Urothelium cell line (cell line): ENCODE measurements at regions not wholly inside any gene's neighbourhood (a gene's known extent, or its start where the extent isn't known, plus 50 kb on each side); places are given as distances from the start of the nearest gene placed in this dataset.

Experiments
- DNase-seq: peaks from one replicate; pipeline ENCODE4 v3.0.0; 2011; ENCODE audit warnings: low spot score, mixed read lengths
- FAIRE-seq: peaks from 2 replicates; lab custom pipeline; 2011; peaks lifted over from hg19 to GRCh38; lab: Jason Lieb, UNC

DNA sequence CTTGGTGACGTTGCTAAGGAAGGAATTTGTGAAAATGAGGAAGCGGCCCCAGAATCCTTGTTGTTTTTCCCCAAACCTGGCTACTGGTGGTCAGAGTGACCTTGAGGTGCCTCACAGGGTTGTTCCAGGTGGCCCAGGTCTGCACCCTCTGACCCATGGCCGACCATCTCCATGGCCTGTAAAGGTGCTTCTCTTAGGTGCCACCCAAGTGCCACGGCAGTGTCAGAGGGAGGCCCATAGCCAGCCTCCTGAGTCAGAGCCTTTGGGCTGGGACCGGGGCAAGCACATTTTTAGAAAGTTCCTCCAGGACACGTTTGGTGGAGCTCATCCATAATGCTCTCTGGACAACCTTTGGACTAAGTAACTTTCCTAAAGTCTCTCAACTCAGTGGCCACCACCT, 83.9 kb upstream of the IRS2 start:
- DNase-seq = no peak
- no peak for FAIRE-seq

GRCh38 chr13:109869312-109870237, 83.2 kb upstream of the IRS2 start:
- peak; percentile 61 for DNase-seq
- no peak for FAIRE-seq

DNA sequence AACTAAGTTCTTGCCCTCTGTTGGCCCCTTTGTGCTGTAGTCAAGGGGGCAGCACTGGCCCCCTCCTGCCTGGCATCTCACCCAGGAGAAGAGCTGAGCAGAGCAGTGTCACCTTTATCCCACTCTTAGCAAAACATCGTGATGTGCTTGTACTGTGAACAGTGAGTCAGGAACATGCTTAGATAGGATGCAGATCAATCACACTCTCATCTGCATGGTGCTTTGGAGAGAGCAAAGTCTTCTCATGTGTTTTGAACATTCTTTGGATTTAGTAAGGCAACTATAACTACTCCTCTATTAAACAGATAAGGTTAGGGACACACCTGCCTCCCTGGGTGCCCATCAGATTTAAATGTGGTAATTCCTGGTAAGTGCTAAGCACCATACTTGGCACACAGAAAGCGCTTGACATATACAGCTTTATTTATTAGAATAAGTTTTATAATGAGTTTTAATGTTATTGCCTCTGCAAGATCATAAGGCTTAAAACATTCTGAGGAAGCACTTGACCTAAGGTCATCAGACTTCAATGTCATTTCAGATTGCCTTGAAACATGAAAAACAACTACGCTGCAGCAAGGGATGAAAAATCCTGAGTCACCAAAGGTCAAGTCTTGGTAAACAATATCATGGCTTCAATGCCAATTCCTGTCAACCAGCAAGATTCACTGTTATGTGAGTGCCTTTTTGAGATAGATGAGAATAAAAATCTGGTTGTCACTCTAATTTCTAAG, 82.4 kb upstream of the IRS2 start:
- DNase-seq (no peak), FAIRE-seq (no peak)

- no peak for FAIRE-seq
- DNase-seq = no peak
These were observed 81.4 kb upstream of the IRS2 start for GRCh38 chr13:109867766-109868165.

DNA sequence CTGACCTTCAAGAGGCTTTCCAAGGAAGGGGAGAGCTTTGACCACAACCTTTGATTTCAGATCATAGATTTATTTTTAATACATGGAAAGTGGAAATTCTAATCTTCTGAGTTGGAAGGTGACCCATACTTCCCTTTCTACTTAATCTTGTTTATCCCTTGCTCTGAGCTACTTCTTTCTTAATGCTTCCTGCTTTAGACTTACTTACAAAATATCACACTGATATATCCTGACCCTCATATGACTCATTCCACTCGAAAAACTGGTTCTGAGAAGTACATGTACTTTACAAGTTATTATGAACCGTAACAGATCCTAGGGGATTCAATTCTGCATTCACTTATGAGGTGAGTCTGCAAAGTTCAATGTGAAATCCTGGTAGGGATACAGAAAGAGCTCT, 76.2 kb upstream of the IRS2 start:
- DNase-seq (no peak), FAIRE-seq (no peak)

DNA sequence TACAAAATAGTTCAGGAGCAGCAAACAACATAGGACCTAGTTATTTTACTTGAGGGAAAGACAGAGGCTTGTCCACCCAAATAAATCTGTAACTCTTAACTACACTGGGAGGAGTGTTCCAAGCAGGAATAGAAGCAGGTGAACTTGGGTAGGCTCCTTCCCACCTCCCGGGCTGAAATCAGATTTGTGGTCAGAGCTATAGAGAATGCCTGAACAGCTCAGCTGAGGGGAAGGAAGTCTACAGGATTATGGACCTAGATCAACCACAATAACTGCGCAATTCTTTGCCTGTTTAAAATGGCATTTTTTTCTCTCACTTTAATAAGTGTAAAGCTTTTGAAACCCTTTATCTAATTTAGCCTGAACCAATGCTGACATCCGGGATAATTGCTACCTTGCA, 73.5 kb upstream of the IRS2 start:
- DNase-seq = no peak
- no peak for FAIRE-seq

DNA sequence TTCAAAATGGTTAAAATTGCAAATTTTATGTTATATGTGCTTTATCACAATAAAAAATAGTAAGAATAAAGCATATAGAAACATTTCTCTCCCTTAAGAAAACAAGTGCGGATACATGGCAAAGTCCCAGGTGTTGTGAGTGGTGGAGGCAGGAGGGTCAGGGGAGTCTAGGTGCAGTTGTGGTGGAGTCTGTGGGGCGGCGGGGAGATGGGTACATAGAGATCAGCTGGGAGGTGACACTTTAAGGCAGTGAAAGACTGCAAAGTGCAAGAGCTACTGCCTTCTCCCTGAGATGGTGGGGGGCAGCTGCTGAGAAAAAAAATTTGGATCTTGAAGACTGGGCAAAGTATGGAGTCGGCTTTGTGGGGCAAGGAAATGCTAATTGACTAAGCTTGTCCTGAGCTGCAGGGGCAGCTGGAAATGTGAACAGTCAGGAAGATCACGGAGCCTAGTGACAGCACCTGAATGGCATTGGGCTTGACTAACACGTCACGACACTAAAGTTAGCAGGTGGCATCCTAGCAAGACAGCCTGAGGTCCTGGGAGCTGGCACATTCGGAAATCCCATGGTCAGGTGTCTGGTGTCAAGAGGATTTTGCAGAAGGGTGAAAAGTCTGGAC, 72.9 kb upstream of the IRS2 start:
- no peak for FAIRE-seq
- no peak for DNase-seq

GRCh38 chr13:109858319-109858718, 71.9 kb upstream of the IRS2 start:
- DNase-seq = no peak
- no peak for FAIRE-seq

GRCh38 chr13:109857803-109858202, 71.4 kb upstream of the IRS2 start:
- FAIRE-seq (no peak), DNase-seq (no peak)

- FAIRE-seq (no peak), DNase-seq (no peak)
These were observed 70.9 kb upstream of the IRS2 start for GRCh38 chr13:109857325-109857724.

DNA sequence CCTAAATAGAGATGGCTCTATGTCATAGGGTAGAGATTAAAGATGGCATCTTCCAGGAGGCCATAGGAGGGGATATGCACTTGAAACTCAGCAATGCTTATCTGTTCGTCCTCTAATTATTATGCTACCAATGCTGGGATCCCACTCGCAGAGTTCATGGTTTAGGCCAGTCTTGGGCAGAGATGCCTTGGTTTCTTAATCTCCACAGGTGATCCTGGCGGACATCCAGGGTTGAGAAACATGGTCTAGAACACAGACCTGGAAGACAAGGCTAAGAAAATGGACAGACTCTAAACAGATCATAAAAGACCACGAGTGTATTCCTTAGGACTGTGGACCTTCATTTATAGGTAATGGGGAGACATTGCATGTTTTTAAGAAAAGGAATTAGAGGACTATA, 70.0 kb upstream of the IRS2 start:
- DNase-seq = no peak
- FAIRE-seq = no peak

- DNase-seq (no peak), FAIRE-seq (no peak)
These were observed 66.8 kb upstream of the IRS2 start for GRCh38 chr13:109853153-109853552.

DNA sequence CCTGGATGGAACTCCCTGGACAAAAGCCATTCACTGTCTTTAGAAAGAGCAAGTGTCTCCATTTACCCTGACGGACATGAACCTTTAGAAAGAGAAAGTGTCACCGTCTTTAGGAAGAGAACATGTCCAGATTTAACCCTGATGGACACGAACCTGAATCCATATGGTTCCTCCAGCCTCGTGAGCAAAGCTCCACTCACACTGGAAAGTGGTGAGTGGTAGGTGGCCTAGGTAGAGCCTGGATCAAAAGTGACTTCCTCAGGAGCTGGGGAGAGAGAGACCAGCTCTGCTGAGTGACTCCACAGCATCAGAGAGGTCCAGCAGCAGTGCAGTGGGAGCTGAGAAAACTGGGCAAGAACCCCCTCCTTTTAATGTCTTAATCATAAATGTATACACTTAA, 59.8 kb upstream of the IRS2 start:
- no peak for DNase-seq
- no peak for FAIRE-seq

- no peak for FAIRE-seq
- DNase-seq = peak; percentile 32
These were observed 58.0 kb upstream of the IRS2 start for GRCh38 chr13:109844396-109844795.

GRCh38 chr13:109843695-109844094, 57.3 kb upstream of the IRS2 start:
- DNase-seq (no peak), FAIRE-seq (no peak)

DNA sequence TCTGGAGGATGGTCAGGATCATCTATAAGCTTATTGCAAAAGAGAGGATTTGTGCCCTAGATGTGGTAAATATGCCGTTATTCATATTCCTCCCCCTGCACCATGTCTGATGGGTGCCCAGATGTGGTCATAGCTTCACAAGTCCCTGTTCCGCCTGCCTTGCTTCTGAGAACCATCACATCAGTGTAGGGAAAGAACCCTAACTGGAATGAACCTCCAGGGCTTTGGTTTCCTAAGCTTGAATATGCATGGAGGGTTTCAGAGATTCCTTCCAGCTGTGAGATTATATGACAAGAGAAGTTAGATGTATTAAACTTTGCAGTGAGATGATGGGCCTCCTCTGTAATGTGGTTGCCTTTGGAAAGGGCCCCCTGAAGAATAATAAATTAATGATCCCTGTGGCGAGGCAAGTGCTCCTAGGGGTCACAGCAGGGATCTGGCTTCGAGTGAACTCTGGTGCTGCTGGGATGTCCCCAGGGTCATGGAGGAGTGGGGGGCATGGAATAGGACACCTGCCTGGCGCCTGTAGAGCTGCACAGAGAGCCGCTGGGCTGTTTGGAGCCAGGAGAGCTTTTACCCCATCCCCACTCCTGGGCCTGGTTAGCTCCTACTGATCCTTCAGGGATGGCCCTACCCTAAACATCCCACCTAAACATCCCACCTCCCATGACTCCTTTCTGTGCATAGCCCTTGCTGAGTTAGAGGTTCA, 56.0 kb upstream of the IRS2 start:
- DNase-seq (no peak), FAIRE-seq (no peak)

- FAIRE-seq = no peak
- no peak for DNase-seq
These were observed 54.5 kb upstream of the IRS2 start for GRCh38 chr13:109840893-109841287.

DNA sequence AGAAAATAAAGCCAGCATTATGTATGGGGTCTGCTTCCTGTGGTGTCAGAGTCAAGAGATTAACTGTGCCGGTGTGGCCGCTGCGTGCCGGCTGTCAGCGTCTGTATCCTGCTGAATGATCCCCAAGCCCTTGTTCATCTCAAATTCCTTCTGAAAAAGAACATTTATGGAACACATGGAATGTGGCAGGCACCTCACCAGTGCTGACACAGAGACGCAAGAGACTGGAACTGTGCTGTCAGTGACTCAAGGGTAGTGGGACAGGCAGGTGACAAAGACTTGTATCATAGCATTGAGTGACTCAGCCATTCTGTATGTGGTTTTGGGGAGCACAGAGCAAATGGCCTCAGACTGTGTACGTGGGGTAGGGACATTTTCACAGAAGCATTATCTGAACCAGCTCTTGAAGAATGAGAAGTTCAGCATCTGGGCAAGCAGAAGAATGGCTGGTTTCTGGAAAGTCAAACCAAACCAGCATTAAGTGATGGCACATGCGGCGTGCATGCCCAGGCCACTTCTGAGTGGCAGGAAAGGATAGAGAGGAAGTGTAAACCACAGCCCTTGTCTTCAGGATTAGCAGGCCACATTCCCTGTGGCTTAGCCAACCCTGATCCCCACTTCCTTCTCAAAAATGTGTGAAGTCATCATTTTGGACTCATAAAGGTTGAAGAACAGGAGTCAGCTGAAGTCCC, 54.0 kb upstream of the IRS2 start:
- FAIRE-seq (no peak), DNase-seq (peak; percentile 67)

GRCh38 chr13:109836629-109837607, 50.5 kb upstream of the IRS2 start:
- DNase-seq (no peak), FAIRE-seq (no peak)
